GM23338 (cell line): ENCODE measurements at regions not wholly inside any gene's neighbourhood (a gene's known extent, or its start where the extent isn't known, plus 50 kb on each side); places are given as distances from the start of the nearest gene placed in this dataset.

Source experiments
- CREB1 ChIP-seq: fragments of 250-450 bp; sonication (Bioruptor Pico); IDR thresholded peaks from 2 replicates; pipeline ENCODE4 v1.5.0; 2020; ENCODE audit warnings: low read depth, mild to moderate bottlenecking, moderate library complexity
- ETS1 ChIP-seq: IDR thresholded peaks from 2 replicates; pipeline ENCODE4 v1.6.1; 2016; ENCODE audit warnings: antibody characterized with exemption
- EZH2 ChIP-seq: fragments of 200-600 bp; sonication (generic); IDR thresholded peaks from one replicate; pipeline ENCODE4 v1.8.0; 2017; ENCODE audit warnings: antibody characterized with exemption, mild to moderate bottlenecking, low read depth; ENCODE audit not compliant: unreplicated experiment
- EZH2phosphoT487 ChIP-seq: fragments of 200-600 bp; sonication (generic); IDR thresholded peaks from one replicate; pipeline ENCODE4 v1.8.1; 2018; ENCODE audit warnings: antibody characterized with exemption; ENCODE audit not compliant: unreplicated experiment
- JUNB ChIP-seq: IDR thresholded peaks from one replicate; pipeline ENCODE4 v1.6.1; 2016; ENCODE audit warnings: antibody characterized with exemption; ENCODE audit not compliant: unreplicated experiment
- NANOG ChIP-seq: IDR thresholded peaks from 2 replicates; pipeline ENCODE4 v1.6.1; 2016; ENCODE audit warnings: antibody characterized with exemption, borderline replicate concordance
- POLR2AphosphoS5 ChIP-seq: IDR thresholded peaks from 2 replicates; pipeline ENCODE4 v1.6.1; 2016; ENCODE audit warnings: antibody characterized with exemption, low read depth
- ZNF331 ChIP-seq: fragments of 250-450 bp; sonication (Bioruptor Pico); IDR thresholded peaks from 2 replicates; pipeline ENCODE4 v1.5.0; 2020; ENCODE audit warnings: low read depth, mild to moderate bottlenecking, moderate library complexity
- TF ChIP-seq, protein P1 (sequence below): IDR thresholded peaks from one replicate; pipeline ENCODE4 v1.6.1; 2018; ENCODE audit warnings: antibody characterized with exemption; ENCODE audit not compliant: unreplicated experiment
- TF ChIP-seq, protein P2 (sequence below), 2 experiments: fragments of 200-600 bp in 1 of 2; sonication (generic) in 1 of 2; conservative IDR thresholded peaks; 2 replicates each; pipeline versions ENCODE4 v1.5.1 to v1.6.1; 2016 to 2017; ENCODE audit warnings: antibody characterized with exemption in 2 of 2, low read depth in 2 of 2, mild to moderate bottlenecking in 2 of 2, moderate library complexity in 1 of 2
- TF ChIP-seq, protein P3 (sequence below): fragments of 250-450 bp; sonication (Bioruptor Pico); IDR thresholded peaks from 2 replicates; pipeline ENCODE4 v1.5.0; 2020; ENCODE audit warnings: mild to moderate bottlenecking, moderate library complexity

GRCh38 chr4:4641254-4641653 lies 99.4 kb upstream of the STX18 start:
- TF ChIP-seq, protein P1, sequence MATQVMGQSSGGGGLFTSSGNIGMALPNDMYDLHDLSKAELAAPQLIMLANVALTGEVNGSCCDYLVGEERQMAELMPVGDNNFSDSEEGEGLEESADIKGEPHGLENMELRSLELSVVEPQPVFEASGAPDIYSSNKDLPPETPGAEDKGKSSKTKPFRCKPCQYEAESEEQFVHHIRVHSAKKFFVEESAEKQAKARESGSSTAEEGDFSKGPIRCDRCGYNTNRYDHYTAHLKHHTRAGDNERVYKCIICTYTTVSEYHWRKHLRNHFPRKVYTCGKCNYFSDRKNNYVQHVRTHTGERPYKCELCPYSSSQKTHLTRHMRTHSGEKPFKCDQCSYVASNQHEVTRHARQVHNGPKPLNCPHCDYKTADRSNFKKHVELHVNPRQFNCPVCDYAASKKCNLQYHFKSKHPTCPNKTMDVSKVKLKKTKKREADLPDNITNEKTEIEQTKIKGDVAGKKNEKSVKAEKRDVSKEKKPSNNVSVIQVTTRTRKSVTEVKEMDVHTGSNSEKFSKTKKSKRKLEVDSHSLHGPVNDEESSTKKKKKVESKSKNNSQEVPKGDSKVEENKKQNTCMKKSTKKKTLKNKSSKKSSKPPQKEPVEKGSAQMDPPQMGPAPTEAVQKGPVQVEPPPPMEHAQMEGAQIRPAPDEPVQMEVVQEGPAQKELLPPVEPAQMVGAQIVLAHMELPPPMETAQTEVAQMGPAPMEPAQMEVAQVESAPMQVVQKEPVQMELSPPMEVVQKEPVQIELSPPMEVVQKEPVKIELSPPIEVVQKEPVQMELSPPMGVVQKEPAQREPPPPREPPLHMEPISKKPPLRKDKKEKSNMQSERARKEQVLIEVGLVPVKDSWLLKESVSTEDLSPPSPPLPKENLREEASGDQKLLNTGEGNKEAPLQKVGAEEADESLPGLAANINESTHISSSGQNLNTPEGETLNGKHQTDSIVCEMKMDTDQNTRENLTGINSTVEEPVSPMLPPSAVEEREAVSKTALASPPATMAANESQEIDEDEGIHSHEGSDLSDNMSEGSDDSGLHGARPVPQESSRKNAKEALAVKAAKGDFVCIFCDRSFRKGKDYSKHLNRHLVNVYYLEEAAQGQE: no peak
- TF ChIP-seq, protein P2, sequence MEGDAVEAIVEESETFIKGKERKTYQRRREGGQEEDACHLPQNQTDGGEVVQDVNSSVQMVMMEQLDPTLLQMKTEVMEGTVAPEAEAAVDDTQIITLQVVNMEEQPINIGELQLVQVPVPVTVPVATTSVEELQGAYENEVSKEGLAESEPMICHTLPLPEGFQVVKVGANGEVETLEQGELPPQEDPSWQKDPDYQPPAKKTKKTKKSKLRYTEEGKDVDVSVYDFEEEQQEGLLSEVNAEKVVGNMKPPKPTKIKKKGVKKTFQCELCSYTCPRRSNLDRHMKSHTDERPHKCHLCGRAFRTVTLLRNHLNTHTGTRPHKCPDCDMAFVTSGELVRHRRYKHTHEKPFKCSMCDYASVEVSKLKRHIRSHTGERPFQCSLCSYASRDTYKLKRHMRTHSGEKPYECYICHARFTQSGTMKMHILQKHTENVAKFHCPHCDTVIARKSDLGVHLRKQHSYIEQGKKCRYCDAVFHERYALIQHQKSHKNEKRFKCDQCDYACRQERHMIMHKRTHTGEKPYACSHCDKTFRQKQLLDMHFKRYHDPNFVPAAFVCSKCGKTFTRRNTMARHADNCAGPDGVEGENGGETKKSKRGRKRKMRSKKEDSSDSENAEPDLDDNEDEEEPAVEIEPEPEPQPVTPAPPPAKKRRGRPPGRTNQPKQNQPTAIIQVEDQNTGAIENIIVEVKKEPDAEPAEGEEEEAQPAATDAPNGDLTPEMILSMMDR (conservative IDR thresholded peaks at IDR 0.05; ENCODE audit: low read depth in 2 of 2): no peak
- TF ChIP-seq POLR2AphosphoS5: no peak
- no peak for TF ChIP-seq EZH2phosphoT487
- TF ChIP-seq EZH2: no peak
- TF ChIP-seq ZNF331 (CRISPR knock-in tag): no peak
- no peak for TF ChIP-seq ETS1
- no peak for TF ChIP-seq NANOG
- no peak for TF ChIP-seq CREB1 (CRISPR knock-in tag)
- TF ChIP-seq JUNB: no peak
- TF ChIP-seq, protein P3, sequence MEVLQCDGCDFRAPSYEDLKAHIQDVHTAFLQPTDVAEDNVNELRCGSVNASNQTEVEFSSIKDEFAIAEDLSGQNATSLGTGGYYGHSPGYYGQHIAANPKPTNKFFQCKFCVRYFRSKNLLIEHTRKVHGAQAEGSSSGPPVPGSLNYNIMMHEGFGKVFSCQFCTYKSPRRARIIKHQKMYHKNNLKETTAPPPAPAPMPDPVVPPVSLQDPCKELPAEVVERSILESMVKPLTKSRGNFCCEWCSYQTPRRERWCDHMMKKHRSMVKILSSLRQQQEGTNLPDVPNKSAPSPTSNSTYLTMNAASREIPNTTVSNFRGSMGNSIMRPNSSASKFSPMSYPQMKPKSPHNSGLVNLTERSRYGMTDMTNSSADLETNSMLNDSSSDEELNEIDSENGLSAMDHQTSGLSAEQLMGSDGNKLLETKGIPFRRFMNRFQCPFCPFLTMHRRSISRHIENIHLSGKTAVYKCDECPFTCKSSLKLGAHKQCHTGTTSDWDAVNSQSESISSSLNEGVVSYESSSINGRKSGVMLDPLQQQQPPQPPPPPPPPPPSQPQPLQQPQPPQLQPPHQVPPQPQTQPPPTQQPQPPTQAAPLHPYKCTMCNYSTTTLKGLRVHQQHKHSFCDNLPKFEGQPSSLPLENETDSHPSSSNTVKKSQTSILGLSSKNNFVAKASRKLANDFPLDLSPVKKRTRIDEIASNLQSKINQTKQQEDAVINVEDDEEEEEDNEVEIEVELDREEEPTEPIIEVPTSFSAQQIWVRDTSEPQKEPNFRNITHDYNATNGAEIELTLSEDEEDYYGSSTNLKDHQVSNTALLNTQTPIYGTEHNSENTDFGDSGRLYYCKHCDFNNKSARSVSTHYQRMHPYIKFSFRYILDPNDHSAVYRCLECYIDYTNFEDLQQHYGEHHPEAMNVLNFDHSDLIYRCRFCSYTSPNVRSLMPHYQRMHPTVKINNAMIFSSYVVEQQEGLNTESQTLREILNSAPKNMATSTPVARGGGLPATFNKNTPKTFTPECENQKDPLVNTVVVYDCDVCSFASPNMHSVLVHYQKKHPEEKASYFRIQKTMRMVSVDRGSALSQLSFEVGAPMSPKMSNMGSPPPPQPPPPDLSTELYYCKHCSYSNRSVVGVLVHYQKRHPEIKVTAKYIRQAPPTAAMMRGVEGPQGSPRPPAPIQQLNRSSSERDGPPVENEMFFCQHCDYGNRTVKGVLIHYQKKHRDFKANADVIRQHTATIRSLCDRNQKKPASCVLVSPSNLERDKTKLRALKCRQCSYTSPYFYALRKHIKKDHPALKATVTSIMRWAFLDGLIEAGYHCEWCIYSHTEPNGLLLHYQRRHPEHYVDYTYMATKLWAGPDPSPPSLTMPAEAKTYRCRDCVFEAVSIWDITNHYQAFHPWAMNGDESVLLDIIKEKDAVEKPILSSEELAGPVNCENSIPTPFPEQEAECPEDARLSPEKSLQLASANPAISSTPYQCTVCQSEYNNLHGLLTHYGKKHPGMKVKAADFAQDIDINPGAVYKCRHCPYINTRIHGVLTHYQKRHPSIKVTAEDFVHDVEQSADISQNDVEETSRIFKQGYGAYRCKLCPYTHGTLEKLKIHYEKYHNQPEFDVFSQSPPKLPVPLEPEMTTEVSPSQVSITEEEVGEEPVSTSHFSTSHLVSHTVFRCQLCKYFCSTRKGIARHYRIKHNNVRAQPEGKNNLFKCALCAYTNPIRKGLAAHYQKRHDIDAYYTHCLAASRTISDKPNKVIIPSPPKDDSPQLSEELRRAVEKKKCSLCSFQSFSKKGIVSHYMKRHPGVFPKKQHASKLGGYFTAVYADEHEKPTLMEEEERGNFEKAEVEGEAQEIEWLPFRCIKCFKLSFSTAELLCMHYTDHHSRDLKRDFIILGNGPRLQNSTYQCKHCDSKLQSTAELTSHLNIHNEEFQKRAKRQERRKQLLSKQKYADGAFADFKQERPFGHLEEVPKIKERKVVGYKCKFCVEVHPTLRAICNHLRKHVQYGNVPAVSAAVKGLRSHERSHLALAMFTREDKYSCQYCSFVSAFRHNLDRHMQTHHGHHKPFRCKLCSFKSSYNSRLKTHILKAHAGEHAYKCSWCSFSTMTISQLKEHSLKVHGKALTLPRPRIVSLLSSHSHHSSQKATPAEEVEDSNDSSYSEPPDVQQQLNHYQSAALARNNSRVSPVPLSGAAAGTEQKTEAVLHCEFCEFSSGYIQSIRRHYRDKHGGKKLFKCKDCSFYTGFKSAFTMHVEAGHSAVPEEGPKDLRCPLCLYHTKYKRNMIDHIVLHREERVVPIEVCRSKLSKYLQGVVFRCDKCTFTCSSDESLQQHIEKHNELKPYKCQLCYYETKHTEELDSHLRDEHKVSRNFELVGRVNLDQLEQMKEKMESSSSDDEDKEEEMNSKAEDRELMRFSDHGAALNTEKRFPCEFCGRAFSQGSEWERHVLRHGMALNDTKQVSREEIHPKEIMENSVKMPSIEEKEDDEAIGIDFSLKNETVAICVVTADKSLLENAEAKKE (CRISPR knock-in tag): no peak
